ENCODE measurements at regions not wholly inside any gene's neighbourhood (a gene's known extent, or its start where the extent isn't known, plus 50 kb on each side); places are given as distances from the start of the nearest gene placed in this dataset.

DNA sequence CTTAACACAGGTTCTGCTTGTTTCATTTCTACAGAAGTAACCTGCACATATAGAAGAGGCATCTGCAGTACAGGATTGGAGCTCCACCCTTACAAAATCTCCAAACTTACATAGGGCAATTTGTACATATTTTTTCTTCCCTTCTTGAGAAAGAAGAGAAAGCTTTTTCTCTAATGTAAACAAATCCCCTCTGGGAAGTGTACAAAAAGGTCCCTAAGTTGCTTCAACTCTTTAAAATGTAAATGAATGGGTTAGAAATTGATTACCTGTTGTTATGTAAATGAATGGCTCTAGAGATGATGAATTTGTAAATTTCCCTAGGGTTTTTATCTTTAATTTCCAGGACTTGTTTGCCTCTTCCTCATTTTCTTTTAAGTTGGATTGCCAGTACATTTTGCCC, 1183.7 kb downstream of the MRPL39 start:
- CTCF ChIA-PET (ENCODE audit: partially characterized antibody), result no interaction called here
- no peak overlapping the region for H2BK15ac ChIP-seq (ENCODE audit: low read length)
- H2BK120ac ChIP-seq (replicated peaks; ENCODE audit: low read depth, low read length), result no peak overlapping the region
- no peak overlapping the region for H3K56ac ChIP-seq (replicated peaks; ENCODE audit: insufficient read length, low read depth, low read length)
- POLR2A ChIA-PET (ENCODE audit: partially characterized antibody), result no interaction called here
- no peak overlapping the region for H3K18ac ChIP-seq (ENCODE audit: extremely low read depth, low read length)
- no peak overlapping the region for H2AK5ac ChIP-seq (ENCODE audit: low read depth, low read length)
- no peak overlapping the region for H4K91ac ChIP-seq (replicated peaks; ENCODE audit: insufficient read length, low read length)
- H3K36me3 ChIP-seq (ENCODE audit: control insufficient read depth in 2 of 4, insufficient read depth in 4 of 4, low read length in 3 of 4), result no peaks in the 10 kb centered on the region; a peak in 1 of 8 replicates
- no peak for FAIRE-seq
- peaks cover 17 to 26% of the 10 kb centered on the region in 2 experiments for H3K9me3 ChIP-seq (ENCODE audit: insufficient read depth in 2 of 2, low read depth in 1 of 2, low read length in 1 of 2)
- no peaks in the 10 kb centered on the region for H3K23me2 ChIP-seq (ENCODE audit: low read depth, low read length)
- H3K27ac ChIP-seq (ENCODE audit: low read depth, low read length), result no peak overlapping the region
- no peaks in the 10 kb centered on the region; a peak in 2 of 7 replicates for H3K27me3 ChIP-seq (replicated peaks in 1 of 4; ENCODE audit: control insufficient read depth in 3 of 4, extremely low read depth in 1 of 4, insufficient read depth in 3 of 4, low read length in 3 of 4)
- no peaks in the 10 kb centered on the region for H3K79me1 ChIP-seq (ENCODE audit: low read depth, low read length)
- no peak overlapping the region for H4K8ac ChIP-seq (ENCODE audit: extremely low read depth, insufficient read depth, low read length)
- no peaks in the 10 kb centered on the region for H4K20me1 ChIP-seq (replicated peaks in 1 of 2; ENCODE audit: control insufficient read depth in 1 of 2, insufficient read depth in 2 of 2, low read length in 2 of 2)
- H2BK12ac ChIP-seq (ENCODE audit: low read depth, low read length), result no peak overlapping the region
- no peak overlapping the region for H3K23ac ChIP-seq (ENCODE audit: insufficient read length)
- no peaks in the 10 kb centered on the region for H3K4me1 ChIP-seq (replicated peaks in 1 of 4; ENCODE audit: control insufficient read depth in 3 of 4, insufficient read depth in 4 of 4, low read length in 3 of 4)
- no peak for DNase-seq (ENCODE audit: low read depth in 1 of 2, low spot score in 2 of 2)
- no peak overlapping the region for H4K5ac ChIP-seq (ENCODE audit: insufficient read length, low read depth, low read length)
- H3K4me2 ChIP-seq (ENCODE audit: insufficient read depth in 1 of 2, low read depth in 2 of 2, low read length in 2 of 2), result no peak overlapping the region
- H2BK20ac ChIP-seq (ENCODE audit: low read length), result no peak overlapping the region
- H3K4ac ChIP-seq (replicated peaks; ENCODE audit: insufficient read length, low read depth, low read length), result no peak overlapping the region
- H3K4me3 ChIP-seq (ENCODE audit: extremely low read depth in 1 of 4, insufficient read depth in 2 of 4, low read depth in 3 of 4, low read length in 4 of 4), result no peak overlapping the region
- no peaks in the 10 kb centered on the region for H3K79me2 ChIP-seq (ENCODE audit: control insufficient read depth in 1 of 2, insufficient read depth in 2 of 2, low read length in 2 of 2)
- H3K9ac ChIP-seq (replicated peaks in 1 of 4; ENCODE audit: extremely low read depth in 1 of 4, low read depth in 3 of 4, low read length in 3 of 4), result no peak overlapping the region
- H3K14ac ChIP-seq (ENCODE audit: insufficient read length), result no peak overlapping the region
- H2AFZ ChIP-seq (ENCODE audit: low read length), result no peak overlapping the region
- no peak overlapping the region for H2BK5ac ChIP-seq (ENCODE audit: low read depth, low read length)
- TF ChIP-seq MAX (IDR thresholded peaks at IDR 0.05) (no peak), RNF2 (IDR thresholded peaks at IDR 0.05; ENCODE audit: borderline replicate concordance, low read depth, low read length, missing control alignments, poor library complexity, severe bottlenecking) (no peak), EP300 (IDR thresholded peaks at IDR 0.05; ENCODE audit: borderline replicate concordance in 1 of 2, low read depth in 2 of 2, low read length in 2 of 2) (no peak), KDM4A (IDR thresholded peaks at IDR 0.05; ENCODE audit: low read depth, low read length, severe bottlenecking) (no peak), CBX8 (IDR thresholded peaks at IDR 0.05; ENCODE audit: borderline replicate concordance, low read depth, low read length) (no peak), USF2 (IDR thresholded peaks at IDR 0.05; ENCODE audit: low read length) (no peak), E2F6 (IDR thresholded peaks at IDR 0.05) (no peak), SIX5 (IDR thresholded peaks at IDR 0.05; ENCODE audit: low read depth, low read length) (no peak)
